ENCODE measurements at regions not wholly inside any gene's neighbourhood (a gene's known extent, or its start where the extent isn't known, plus 50 kb on each side); places are given as distances from the start of the nearest gene placed in this dataset.

- CTCF ChIA-PET, result interaction anchor here (0.7 to 1.0 kb wide), 2 partner anchors 10 to 15 kb away, joined by 3 read pairs; no protein-coding TSS in a partner anchor
- Mint-ChIP-seq H3K9me3 (no peaks in the 10 kb centered on the region), H3K27ac (no peak overlapping the region), H3K27me3 (peaks cover 66% of the 10 kb centered on the region), H3K36me3 (no peaks in the 10 kb centered on the region), H3K4me1 (peaks cover 11% of the 10 kb centered on the region), H3K4me3 (no peak overlapping the region)
- DNase-seq, result no peak
Observed at GRCh38 chr18:48460929-48461583, 51.9 kb upstream of the ZBTB7C start.

- Mint-ChIP-seq H3K27me3 (peaks cover 67% of the 10 kb centered on the region), H3K4me1 (peaks cover 18% of the 10 kb centered on the region), H3K27ac (no peak overlapping the region), H3K9me3 (no peaks in the 10 kb centered on the region), H3K36me3 (no peaks in the 10 kb centered on the region), H3K4me3 (no peak overlapping the region)
- DNase-seq, result no peak
- CTCF ChIA-PET, result interaction anchor here (1.2 kb wide), 1 partner anchor 12 kb away, joined by 5 read pairs; no protein-coding TSS in a partner anchor
Observed at GRCh38 chr18:48459465-48459864, 50.3 kb upstream of the ZBTB7C start.

DNA sequence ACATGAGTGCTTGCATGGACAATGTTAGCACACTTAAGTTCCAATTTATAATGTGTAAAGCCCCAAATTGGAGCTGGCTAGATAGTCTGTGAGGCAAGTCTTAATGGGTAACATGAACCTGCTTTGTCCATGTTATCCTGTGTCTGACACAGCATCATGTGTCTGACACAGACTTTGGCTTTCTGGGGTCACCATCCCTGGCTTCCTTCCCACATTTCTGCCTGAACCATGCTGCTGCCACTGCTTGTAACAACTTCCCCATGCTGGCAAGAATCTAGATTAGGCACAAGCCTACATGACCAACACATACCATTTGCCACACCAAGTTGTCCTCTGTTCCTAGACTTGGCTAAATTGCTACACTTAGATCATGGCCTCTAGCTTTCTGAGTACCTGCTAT is 49.8 kb upstream of the ZBTB7C start:
- H3K4me3 Mint-ChIP-seq, result no peak overlapping the region
- CTCF ChIA-PET, result interaction anchor here (1.2 kb wide), 1 partner anchor 12 kb away, joined by 5 read pairs; no protein-coding TSS in a partner anchor
- no peaks in the 10 kb centered on the region for H3K36me3 Mint-ChIP-seq
- H3K4me1 Mint-ChIP-seq, result peaks cover 18% of the 10 kb centered on the region
- no peak for DNase-seq
- no peak overlapping the region for H3K27ac Mint-ChIP-seq
- peaks cover 71% of the 10 kb centered on the region for H3K27me3 Mint-ChIP-seq
- no peaks in the 10 kb centered on the region for H3K9me3 Mint-ChIP-seq
